Right lobe of liver (tissue), 6 donors: ENCODE measurements at regions not wholly inside any gene's neighbourhood (a gene's known extent, or its start where the extent isn't known, plus 50 kb on each side); places are given as distances from the start of the nearest gene placed in this dataset.
"Not testable (repeated sequence)": the region's sequence is repeated elsewhere in the genome, so short reads cannot be mapped to it uniquely, and the experiment has no call there.

Source experiments
- ATAC-seq, 4 donors: fragments of 200-7000 bp; cut with Tn5 transposase; one replicate each; pipeline ENCODE4 v1.9.1; 2020; ENCODE audit warnings: mild to moderate bottlenecking in 4 of 4, moderate library complexity in 4 of 4
- DNase-seq, 3 donors: peaks; one replicate each; pipeline ENCODE4 v3.0.0-alpha.2; 2020
- H3K27ac ChIP-seq, 3 donors: fragments of 200-600 bp; one replicate each; pipeline ENCODE4 v1.8.0; 2022
- H3K27me3 ChIP-seq, 2 donors: fragments of 200-600 bp; one replicate each; pipeline ENCODE4 v1.8.0; 2022
- H3K36me3 ChIP-seq, 4 donors: fragments of 200-600 bp; sonication (generic) in 1 of 4; one replicate each; pipeline versions ENCODE4 v1.5.1 to v1.8.0; 2017 to 2022; ENCODE audit warnings: control low read depth in 1 of 4
- H3K4me1 ChIP-seq, 4 donors: fragments of 200-600 bp; sonication (generic) in 1 of 4; one replicate each; pipeline versions ENCODE4 v1.5.1 to v1.8.0; 2017 to 2022; ENCODE audit warnings: control low read depth in 1 of 4
- H3K4me3 ChIP-seq, 3 donors: fragments of 200-600 bp; one replicate each; pipeline ENCODE4 v1.8.0; 2022
- H3K9me3 ChIP-seq, 4 donors: fragments of 200-600 bp; sonication (generic) in 1 of 4; one replicate each; pipeline versions ENCODE4 v1.5.1 to v1.8.0; 2017 to 2022; ENCODE audit warnings: control low read depth in 1 of 4
- POLR2A ChIP-seq: fragments of 450-650 bp; IDR thresholded peaks from one replicate; pipeline ENCODE4 v1.6.1; 2017; ENCODE audit warnings: antibody characterized with exemption, mild to moderate bottlenecking
- WGBS: methylation state at CpG from one replicate; pipeline ENCODE4 v1.1.6; 2018; ENCODE audit warnings: low coverage, low lambda C conversion rate; ENCODE audit not compliant: insufficient coverage; ENCODE audit errors: missing lambda C conversion rate; 5-methylcytosine and 5-hydroxymethylcytosine counted together
- intact Hi-C, 2 donors: fragments of 100-400 bp; cut with DNase I; formaldehyde crosslinking; loops; one replicate each; pipeline versions ENCODE4 v1.11.2 to v1.14.1; 2022
- TF ChIP-seq, protein P1 (sequence below), 4 donors: fragments of 200-600 bp in 3 of 4; fragments of 450-650 bp in 1 of 4; IDR thresholded peaks; one replicate each; pipeline versions ENCODE4 v1.5.1 to v1.8.0; 2016 to 2022; ENCODE audit warnings: antibody characterized with exemption in 4 of 4, mild to moderate bottlenecking in 2 of 4
- donor health status: DM: no; HTN: yes; CAD: no.
- donor health status: DM: no; HTN: no; CAD: no.
- donor health status: DM: no; HTN: no; CAD: no.
- donor health status: DM: no; HTN: yes; CAD: no.
- donor health status: DM: no; HTN: yes; CAD: no.

DNA sequence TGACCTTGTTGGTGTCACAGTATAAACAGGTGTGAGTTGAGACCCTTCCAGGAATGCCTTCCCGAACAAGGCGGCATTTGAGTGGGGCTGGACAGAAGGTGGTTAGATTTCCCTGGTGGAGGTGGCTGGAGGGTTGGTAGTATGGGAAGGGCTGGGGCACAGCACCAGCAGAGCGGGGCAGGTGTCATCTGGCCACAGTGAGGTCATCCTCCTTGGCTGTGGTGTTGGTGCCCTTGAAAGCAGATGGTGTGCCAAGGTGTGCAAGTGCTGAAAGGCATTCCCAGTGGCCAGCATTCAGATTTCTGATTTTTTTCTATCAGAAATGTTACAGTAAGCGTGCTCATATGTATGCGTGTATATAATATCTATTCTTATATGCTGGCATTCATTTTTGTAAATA, 126.6 kb downstream of the LAT start:
- ATAC-seq, result peak in 3 of 4 donors; percentile 41 to 52 (median 41)
- no peaks in the 10 kb centered on the region for H3K27me3 ChIP-seq

DNA sequence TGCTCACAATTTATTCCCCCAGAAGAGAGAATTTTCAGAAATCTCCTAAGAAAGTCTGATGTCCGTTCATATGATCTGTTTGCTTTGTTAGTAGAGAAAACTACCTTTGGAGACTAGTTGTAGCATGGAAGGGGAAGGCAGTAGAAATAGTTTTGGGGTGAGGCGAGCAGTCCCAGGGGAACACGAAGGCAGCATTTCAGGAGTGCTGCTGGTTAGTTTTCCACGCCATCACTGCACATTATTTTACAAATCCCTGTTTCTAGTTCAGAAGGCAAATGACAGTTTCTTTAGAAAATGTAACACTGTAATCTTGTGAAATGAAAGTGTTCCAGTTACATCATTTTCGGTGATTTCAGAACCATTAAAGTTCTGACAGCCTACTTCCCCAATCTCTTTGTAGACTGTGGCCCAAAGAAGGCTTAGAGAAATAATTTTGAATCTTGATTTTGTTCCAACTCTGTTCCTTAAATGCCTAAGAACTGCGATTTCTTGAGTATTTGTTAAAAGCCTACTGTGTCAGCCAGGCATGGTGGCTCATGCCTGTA, 123.8 kb downstream of the LAT start:
- ATAC-seq, intact Hi-C loops, H3K4me3 ChIP-seq, H3K27me3 ChIP-seq, H3K9me3 ChIP-seq, H3K27ac ChIP-seq, H3K36me3 ChIP-seq, DNase-seq: not testable (repeated sequence)
- 65% methylated on average over 2 of the region's 6 CpGs for WGBS
- peaks cover 0 to 12% (median under 1%) of the 10 kb centered on the region in 4 donors for H3K4me1 ChIP-seq

More for the DNA sequence above, 126.6 kb downstream of the LAT start:
- peak; percentile 62 to 68 (median 65) for DNase-seq
- no peak overlapping the region for H3K27ac ChIP-seq
- H3K36me3 ChIP-seq, result no peaks in the 10 kb centered on the region
- intact Hi-C loops, result no loop called here
- no peaks in the 10 kb centered on the region for H3K9me3 ChIP-seq
- 53% methylated on average over 2 of the region's 5 CpGs for WGBS
- TF ChIP-seq, protein P1, sequence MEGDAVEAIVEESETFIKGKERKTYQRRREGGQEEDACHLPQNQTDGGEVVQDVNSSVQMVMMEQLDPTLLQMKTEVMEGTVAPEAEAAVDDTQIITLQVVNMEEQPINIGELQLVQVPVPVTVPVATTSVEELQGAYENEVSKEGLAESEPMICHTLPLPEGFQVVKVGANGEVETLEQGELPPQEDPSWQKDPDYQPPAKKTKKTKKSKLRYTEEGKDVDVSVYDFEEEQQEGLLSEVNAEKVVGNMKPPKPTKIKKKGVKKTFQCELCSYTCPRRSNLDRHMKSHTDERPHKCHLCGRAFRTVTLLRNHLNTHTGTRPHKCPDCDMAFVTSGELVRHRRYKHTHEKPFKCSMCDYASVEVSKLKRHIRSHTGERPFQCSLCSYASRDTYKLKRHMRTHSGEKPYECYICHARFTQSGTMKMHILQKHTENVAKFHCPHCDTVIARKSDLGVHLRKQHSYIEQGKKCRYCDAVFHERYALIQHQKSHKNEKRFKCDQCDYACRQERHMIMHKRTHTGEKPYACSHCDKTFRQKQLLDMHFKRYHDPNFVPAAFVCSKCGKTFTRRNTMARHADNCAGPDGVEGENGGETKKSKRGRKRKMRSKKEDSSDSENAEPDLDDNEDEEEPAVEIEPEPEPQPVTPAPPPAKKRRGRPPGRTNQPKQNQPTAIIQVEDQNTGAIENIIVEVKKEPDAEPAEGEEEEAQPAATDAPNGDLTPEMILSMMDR (IDR thresholded peaks at IDR 0.05), result no peak
- TF ChIP-seq POLR2A, result no peak
- H3K4me3 ChIP-seq, result no peak overlapping the region
- peaks cover 0 to 35% (median 12%) of the 10 kb centered on the region in 4 donors for H3K4me1 ChIP-seq

DNA sequence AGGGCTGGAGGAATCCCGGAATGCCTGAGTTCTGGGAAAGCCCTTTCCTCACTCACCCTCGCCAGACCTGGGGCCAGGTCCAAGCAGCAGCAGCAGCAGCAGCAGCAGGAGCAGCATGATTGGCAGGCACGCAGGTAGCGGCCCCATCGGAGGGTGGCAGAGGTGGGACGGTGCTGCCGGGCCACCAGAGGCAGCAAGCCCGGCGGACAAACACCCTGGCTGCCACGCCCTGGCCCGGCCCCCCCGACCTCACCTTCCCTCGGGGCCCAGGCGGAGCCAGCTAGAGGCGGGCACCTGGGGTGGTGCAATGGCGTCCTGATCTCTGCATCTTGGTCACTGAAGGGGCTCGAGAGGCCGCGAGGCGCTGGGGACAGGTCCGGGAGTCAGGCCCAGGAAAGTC, 122.4 kb downstream of the LAT start:
- Histone ChIP-seq H3K9me3 (no peaks in the 10 kb centered on the region), H3K27ac (no peak overlapping the region), H3K36me3 (no peaks in the 10 kb centered on the region), H3K27me3 (no peaks in the 10 kb centered on the region), H3K4me1 (peaks cover 0 to 10% (median 0%) of the 10 kb centered on the region in 4 donors), H3K4me3 (no peak overlapping the region)
- ATAC-seq, result peak in 1 of 4 donors; percentile 68
- TF ChIP-seq POLR2A, result no peak
- TF ChIP-seq, protein P1 (IDR thresholded peaks at IDR 0.05), result no peak
- WGBS, result 60% methylated on average over 4 of the region's 21 CpGs
- DNase-seq, result no peak
- intact Hi-C loops, result no loop called here

DNA sequence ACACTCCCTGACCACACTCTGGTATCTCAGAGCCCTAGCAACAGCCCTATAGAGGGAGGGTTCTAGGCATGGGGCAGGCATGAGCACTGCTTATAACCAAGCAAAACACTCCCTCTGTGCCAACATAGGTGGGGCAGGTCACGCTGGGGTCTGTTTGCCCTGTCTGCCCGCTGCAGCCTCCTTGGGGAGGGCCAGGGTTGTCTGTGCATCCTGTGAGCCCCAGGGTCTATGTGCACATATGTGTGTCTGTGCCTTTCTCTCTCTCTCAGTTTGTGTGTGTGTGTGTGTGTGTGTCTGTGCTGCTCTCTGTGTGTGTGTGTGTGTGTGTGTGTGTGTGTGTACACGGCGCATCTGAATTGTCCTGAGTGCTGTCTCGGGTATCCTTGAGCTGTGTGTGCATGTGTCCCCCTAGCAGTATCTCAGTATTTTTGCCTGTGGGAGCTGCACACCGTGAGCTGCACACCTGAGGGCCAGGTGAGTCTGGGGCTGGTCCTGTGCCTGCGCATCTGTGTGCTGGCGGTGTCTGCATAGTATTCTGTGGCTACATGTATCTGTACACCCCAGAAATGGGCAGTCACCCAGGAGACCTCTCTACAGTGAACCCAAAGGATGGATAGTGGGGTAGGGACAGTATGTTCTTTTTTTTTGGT, 121.5 kb downstream of the LAT start:
- H3K9me3 ChIP-seq, DNase-seq, H3K27ac ChIP-seq, ATAC-seq, H3K27me3 ChIP-seq, H3K4me1 ChIP-seq, H3K4me3 ChIP-seq, H3K36me3 ChIP-seq, intact Hi-C loops: not testable (repeated sequence)
- no CpG with 5 or more reads among the region's 8 CpGs for WGBS

DNA sequence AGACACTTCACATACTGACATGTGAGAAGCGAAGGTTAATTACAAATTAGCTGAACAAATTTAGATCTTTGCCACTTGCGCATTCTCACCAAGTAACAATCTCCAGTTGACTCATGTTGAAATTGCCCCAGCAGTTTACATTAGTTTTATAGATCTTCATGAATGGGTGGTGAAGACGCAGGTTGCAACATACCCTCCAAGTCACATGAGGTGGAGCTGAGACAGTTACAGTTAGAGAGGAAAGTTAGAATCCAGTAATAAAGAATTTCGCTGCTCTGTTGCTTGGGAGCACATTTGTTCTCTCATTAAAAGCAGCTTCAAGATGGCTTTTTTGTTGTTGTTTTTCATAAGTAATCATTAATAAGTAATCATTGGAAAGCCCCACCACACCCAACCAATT, 119.7 kb downstream of the LAT start:
- H3K27me3 ChIP-seq, H3K4me1 ChIP-seq, intact Hi-C loops, H3K27ac ChIP-seq, ATAC-seq, H3K9me3 ChIP-seq, H3K4me3 ChIP-seq, H3K36me3 ChIP-seq, DNase-seq: not testable (repeated sequence)
- WGBS, result 76% methylated on average over 2 of the region's 4 CpGs

DNA sequence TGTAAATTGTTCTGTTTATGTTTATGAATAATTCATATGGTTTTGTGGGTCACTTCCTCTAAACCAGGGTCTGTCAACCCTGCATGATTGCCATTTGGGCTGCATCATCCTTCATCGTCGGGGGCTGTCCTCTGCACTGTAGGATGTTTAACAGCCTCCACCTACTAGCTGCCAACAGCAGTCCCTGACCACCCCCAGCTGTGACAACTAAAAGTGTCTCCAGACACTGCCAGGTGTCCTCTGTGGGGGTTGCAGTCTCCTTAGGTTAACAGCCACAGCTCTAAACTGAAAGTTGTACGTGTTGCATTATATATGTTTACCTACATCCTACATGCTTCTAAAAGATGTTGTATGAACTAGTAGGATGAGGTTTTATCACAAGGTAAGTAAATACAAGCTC, 113.1 kb downstream of the LAT start:
- H3K4me3 ChIP-seq, H3K36me3 ChIP-seq, H3K9me3 ChIP-seq, H3K27ac ChIP-seq, ATAC-seq, intact Hi-C loops, H3K4me1 ChIP-seq, DNase-seq, H3K27me3 ChIP-seq: not testable (repeated sequence)
- WGBS, result 100% methylated on average over 1 of the region's 3 CpGs
